PC-3 (cell line): ENCODE measurements at regions not wholly inside any gene's neighbourhood (a gene's known extent, or its start where the extent isn't known, plus 50 kb on each side); places are given as distances from the start of the nearest gene placed in this dataset.

Experiments
- EZH2 ChIP-seq: fragments of 300-600 bp; sonication (generic); IDR thresholded peaks from one replicate; pipeline ENCODE4 v1.6.1; 2017; ENCODE audit warnings: antibody characterized with exemption, mild to moderate bottlenecking, low read length; ENCODE audit not compliant: unreplicated experiment
- EZH2phosphoT487 ChIP-seq: fragments of 300-600 bp; sonication (generic); IDR thresholded peaks from 2 replicates; pipeline ENCODE4 v1.6.1; 2018; ENCODE audit warnings: mild to moderate bottlenecking, antibody characterized with exemption, low read length, borderline replicate concordance
- TF ChIP-seq, protein P1 (sequence below): fragments of 300-600 bp; sonication (generic); conservative IDR thresholded peaks from 2 replicates; pipeline ENCODE4 v1.5.1; 2017; ENCODE audit warnings: antibody characterized with exemption, low read depth, mild to moderate bottlenecking, low read length

DNA sequence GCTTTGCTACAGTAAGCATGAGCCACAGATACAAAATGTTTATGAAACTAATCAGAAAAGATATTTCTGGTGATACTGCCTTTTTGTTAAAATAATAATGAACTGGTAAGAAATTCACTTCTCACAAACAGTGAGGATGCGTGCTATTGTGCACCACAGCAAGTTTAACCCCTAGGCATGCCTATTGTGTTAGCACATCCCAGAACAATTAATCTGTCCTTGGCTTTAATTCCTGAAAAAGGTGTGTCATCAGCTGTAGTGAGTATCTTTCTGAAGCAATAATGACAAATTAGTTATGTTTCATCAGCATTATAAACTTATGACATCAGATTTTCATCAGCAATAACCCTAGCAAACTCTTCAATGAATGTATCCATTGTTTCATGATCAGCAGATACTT, 1307.2 kb downstream of the EFNA5 start:
- TF ChIP-seq, protein P1, sequence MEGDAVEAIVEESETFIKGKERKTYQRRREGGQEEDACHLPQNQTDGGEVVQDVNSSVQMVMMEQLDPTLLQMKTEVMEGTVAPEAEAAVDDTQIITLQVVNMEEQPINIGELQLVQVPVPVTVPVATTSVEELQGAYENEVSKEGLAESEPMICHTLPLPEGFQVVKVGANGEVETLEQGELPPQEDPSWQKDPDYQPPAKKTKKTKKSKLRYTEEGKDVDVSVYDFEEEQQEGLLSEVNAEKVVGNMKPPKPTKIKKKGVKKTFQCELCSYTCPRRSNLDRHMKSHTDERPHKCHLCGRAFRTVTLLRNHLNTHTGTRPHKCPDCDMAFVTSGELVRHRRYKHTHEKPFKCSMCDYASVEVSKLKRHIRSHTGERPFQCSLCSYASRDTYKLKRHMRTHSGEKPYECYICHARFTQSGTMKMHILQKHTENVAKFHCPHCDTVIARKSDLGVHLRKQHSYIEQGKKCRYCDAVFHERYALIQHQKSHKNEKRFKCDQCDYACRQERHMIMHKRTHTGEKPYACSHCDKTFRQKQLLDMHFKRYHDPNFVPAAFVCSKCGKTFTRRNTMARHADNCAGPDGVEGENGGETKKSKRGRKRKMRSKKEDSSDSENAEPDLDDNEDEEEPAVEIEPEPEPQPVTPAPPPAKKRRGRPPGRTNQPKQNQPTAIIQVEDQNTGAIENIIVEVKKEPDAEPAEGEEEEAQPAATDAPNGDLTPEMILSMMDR, result no peak
- TF ChIP-seq EZH2phosphoT487, result no peak
- TF ChIP-seq EZH2, result no peak
